WTC11 (cell line): ENCODE measurements at regions not wholly inside any gene's neighbourhood (a gene's known extent, or its start where the extent isn't known, plus 50 kb on each side); places are given as distances from the start of the nearest gene placed in this dataset.

Experiments
- ATAC-seq: fragments of 200-7000 bp; cut with Tn5 transposase; 2 replicates; pipeline ENCODE4 v1.10.0; 2021; ENCODE audit warnings: mild to moderate bottlenecking, moderate library complexity
- CTCF ChIA-PET: fragments of 300-600 bp; sonication (Branson Sonifier 250); formaldehyde crosslinking; loops from one replicate; lab custom pipeline; 2021; ENCODE audit warnings: antibody characterized with exemption; lab: Charles Lee
- POLR2A ChIA-PET: fragments of 350-600 bp; sonication (Branson Sonifier 250); formaldehyde crosslinking; loops from one replicate; lab custom pipeline; 2021; ENCODE audit warnings: antibody characterized with exemption; lab: Charles Lee
- DNase-seq: peaks from one replicate; pipeline ENCODE4 v3.0.0; 2021; ENCODE audit warnings: low spot score
- H3K27ac Mint-ChIP-seq: 2 replicates; pipeline ENCODE4 v1.8.0; 2021; ENCODE audit warnings: mixed read lengths
- H3K27me3 Mint-ChIP-seq: 2 replicates; pipeline ENCODE4 v1.8.0; 2021; ENCODE audit warnings: low read depth, mild to moderate bottlenecking, moderate library complexity, mixed read lengths
- H3K36me3 Mint-ChIP-seq: 2 replicates; pipeline ENCODE4 v1.8.0; 2021; ENCODE audit warnings: mixed read lengths
- H3K4me1 Mint-ChIP-seq: 2 replicates; pipeline ENCODE4 v1.8.0; 2022; ENCODE audit warnings: mixed read lengths
- H3K4me3 Mint-ChIP-seq: 2 replicates; pipeline ENCODE4 v1.8.0; 2021; ENCODE audit warnings: mild to moderate bottlenecking, moderate library complexity, mixed read lengths
- H3K9me3 Mint-ChIP-seq: 2 replicates; pipeline ENCODE4 v1.8.0; 2021; ENCODE audit warnings: mixed read lengths
- ATF6 ChIP-seq: sonication (generic); formaldehyde crosslinking; IDR thresholded peaks from 2 replicates; pipeline ENCODE4 v1.8.1; 2023; ENCODE audit warnings: mild to moderate bottlenecking, missing genetic modification reagents
- CBFB ChIP-seq: sonication (generic); formaldehyde crosslinking; IDR thresholded peaks from 2 replicates; pipeline ENCODE4 v1.8.1; 2022; ENCODE audit warnings: mild to moderate bottlenecking, low read depth, missing genetic modification reagents
- CDX4 ChIP-seq: fragments of 250-450 bp; sonication (Bioruptor Pico); IDR thresholded peaks from 2 replicates; pipeline ENCODE4 v1.9.0; 2021; ENCODE audit warnings: moderate library complexity, mild to moderate bottlenecking, inconsistent platforms, borderline replicate concordance
- CREB1 ChIP-seq: sonication (generic); formaldehyde crosslinking; IDR thresholded peaks from 2 replicates; pipeline ENCODE4 v1.8.0; 2023; ENCODE audit warnings: mild to moderate bottlenecking, missing genetic modification reagents
- CREM ChIP-seq: sonication (generic); formaldehyde crosslinking; IDR thresholded peaks from 2 replicates; pipeline ENCODE4 v1.8.1; 2022; ENCODE audit warnings: mild to moderate bottlenecking, missing genetic modification reagents, moderate library complexity
- FOXP1 ChIP-seq: sonication (generic); formaldehyde crosslinking; IDR thresholded peaks from 2 replicates; pipeline ENCODE4 v1.8.0; 2022; ENCODE audit warnings: missing genetic modification reagents, mild to moderate bottlenecking, moderate library complexity, borderline replicate concordance
- KAT7 ChIP-seq: sonication (generic); formaldehyde crosslinking; IDR thresholded peaks from 2 replicates; pipeline ENCODE4 v1.8.1; 2023; ENCODE audit warnings: missing genetic modification reagents, mild to moderate bottlenecking, borderline replicate concordance
- MYBL2 ChIP-seq: sonication (generic); formaldehyde crosslinking; IDR thresholded peaks from 2 replicates; pipeline ENCODE4 v1.8.1; 2023; ENCODE audit warnings: mild to moderate bottlenecking, moderate library complexity, missing genetic modification reagents
- NFE2L1 ChIP-seq: sonication (generic); formaldehyde crosslinking; IDR thresholded peaks from 2 replicates; pipeline ENCODE4 v1.8.1; 2023; ENCODE audit warnings: missing genetic modification reagents
- NFYB ChIP-seq: sonication (generic); formaldehyde crosslinking; conservative IDR thresholded peaks from 2 replicates; pipeline ENCODE4 v1.8.0; 2022; ENCODE audit warnings: low read depth, missing genetic modification reagents
- NR1H2 ChIP-seq: sonication (generic); formaldehyde crosslinking; IDR thresholded peaks from 2 replicates; pipeline ENCODE4 v1.9.0; 2021; ENCODE audit warnings: mild to moderate bottlenecking, moderate library complexity, missing genetic modification reagents
- RORB ChIP-seq: fragments of 250-450 bp; sonication (Bioruptor Pico); IDR thresholded peaks from 2 replicates; pipeline ENCODE4 v1.9.0; 2021; ENCODE audit warnings: mild to moderate bottlenecking
- SMAD4 ChIP-seq: sonication (generic); formaldehyde crosslinking; IDR thresholded peaks from 2 replicates; pipeline ENCODE4 v1.8.0; 2022; ENCODE audit warnings: mild to moderate bottlenecking, missing genetic modification reagents
- TEAD1 ChIP-seq: sonication (generic); formaldehyde crosslinking; IDR thresholded peaks from 2 replicates; pipeline ENCODE4 v1.8.0; 2022; ENCODE audit warnings: mild to moderate bottlenecking, missing genetic modification reagents
- ZNF219 ChIP-seq: sonication (generic); formaldehyde crosslinking; IDR thresholded peaks from 2 replicates; pipeline ENCODE4 v1.8.0; 2023; ENCODE audit warnings: missing genetic modification reagents, mild to moderate bottlenecking, borderline replicate concordance
- ZSCAN18 ChIP-seq: fragments of 250-450 bp; sonication (Bioruptor Pico); IDR thresholded peaks from 2 replicates; pipeline ENCODE4 v2.1.2; 2022; ENCODE audit warnings: mild to moderate bottlenecking, moderate library complexity
- TF ChIP-seq, protein P1 (sequence below): sonication (generic); formaldehyde crosslinking; IDR thresholded peaks from 2 replicates; pipeline ENCODE4 v1.8.1; 2022; ENCODE audit warnings: low read depth, mild to moderate bottlenecking, moderate library complexity, missing genetic modification reagents, borderline replicate concordance
- TF ChIP-seq, protein P2 (sequence below): sonication (generic); formaldehyde crosslinking; IDR thresholded peaks from 2 replicates; pipeline ENCODE4 v1.8.1; 2023; ENCODE audit warnings: mild to moderate bottlenecking, moderate library complexity, missing genetic modification reagents
- TF ChIP-seq, protein P3 (sequence below): sonication (generic); formaldehyde crosslinking; IDR thresholded peaks from 2 replicates; pipeline ENCODE4 v1.8.1; 2023; ENCODE audit warnings: mild to moderate bottlenecking, missing genetic modification reagents
- TF ChIP-seq, protein P4 (sequence below): sonication (generic); formaldehyde crosslinking; IDR thresholded peaks from 2 replicates; pipeline ENCODE4 v1.8.1; 2023; ENCODE audit warnings: mild to moderate bottlenecking, missing genetic modification reagents, moderate library complexity

GRCh38 chr4:89539374-89539773 lies 231.8 kb upstream of the GPRIN3 start:
- Mint-ChIP-seq H3K9me3 (no peaks in the 10 kb centered on the region), H3K4me1 (peaks cover 9% of the 10 kb centered on the region), H3K4me3 (no peak overlapping the region), H3K27me3 (no peaks in the 10 kb centered on the region), H3K36me3 (no peaks in the 10 kb centered on the region), H3K27ac (no peak overlapping the region)
- TF ChIP-seq, protein P1, sequence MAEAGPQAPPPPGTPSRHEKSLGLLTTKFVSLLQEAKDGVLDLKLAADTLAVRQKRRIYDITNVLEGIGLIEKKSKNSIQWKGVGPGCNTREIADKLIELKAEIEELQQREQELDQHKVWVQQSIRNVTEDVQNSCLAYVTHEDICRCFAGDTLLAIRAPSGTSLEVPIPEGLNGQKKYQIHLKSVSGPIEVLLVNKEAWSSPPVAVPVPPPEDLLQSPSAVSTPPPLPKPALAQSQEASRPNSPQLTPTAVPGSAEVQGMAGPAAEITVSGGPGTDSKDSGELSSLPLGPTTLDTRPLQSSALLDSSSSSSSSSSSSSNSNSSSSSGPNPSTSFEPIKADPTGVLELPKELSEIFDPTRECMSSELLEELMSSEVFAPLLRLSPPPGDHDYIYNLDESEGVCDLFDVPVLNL (CRISPR knock-in tag), result no peak
- TF ChIP-seq NR1H2 (CRISPR knock-in tag), result no peak
- TF ChIP-seq ZSCAN18 (CRISPR knock-in tag), result no peak
- no peak for TF ChIP-seq SMAD4
- no peak for TF ChIP-seq KAT7 (CRISPR knock-in tag)
- TF ChIP-seq NFE2L1 (CRISPR knock-in tag), result no peak
- no peak for TF ChIP-seq ZNF219 (CRISPR knock-in tag)
- TF ChIP-seq CDX4, result no peak
- TF ChIP-seq CREM, result no peak
- TF ChIP-seq ATF6 (CRISPR knock-in tag), result no peak
- TF ChIP-seq FOXP1 (CRISPR knock-in tag), result no peak
- TF ChIP-seq, protein P2, sequence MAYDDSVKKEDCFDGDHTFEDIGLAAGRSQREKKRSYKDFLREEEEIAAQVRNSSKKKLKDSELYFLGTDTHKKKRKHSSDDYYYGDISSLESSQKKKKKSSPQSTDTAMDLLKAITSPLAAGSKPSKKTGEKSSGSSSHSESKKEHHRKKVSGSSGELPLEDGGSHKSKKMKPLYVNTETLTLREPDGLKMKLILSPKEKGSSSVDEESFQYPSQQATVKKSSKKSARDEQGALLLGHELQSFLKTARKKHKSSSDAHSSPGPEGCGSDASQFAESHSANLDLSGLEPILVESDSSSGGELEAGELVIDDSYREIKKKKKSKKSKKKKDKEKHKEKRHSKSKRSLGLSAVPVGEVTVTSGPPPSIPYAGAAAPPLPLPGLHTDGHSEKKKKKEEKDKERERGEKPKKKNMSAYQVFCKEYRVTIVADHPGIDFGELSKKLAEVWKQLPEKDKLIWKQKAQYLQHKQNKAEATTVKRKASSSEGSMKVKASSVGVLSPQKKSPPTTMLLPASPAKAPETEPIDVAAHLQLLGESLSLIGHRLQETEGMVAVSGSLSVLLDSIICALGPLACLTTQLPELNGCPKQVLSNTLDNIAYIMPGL (CRISPR knock-in tag), result no peak
- TF ChIP-seq RORB (CRISPR knock-in tag), result no peak
- no peak for TF ChIP-seq CREB1
- no peak for TF ChIP-seq TEAD1 (CRISPR knock-in tag)
- TF ChIP-seq CBFB, result no peak
- TF ChIP-seq, protein P3, sequence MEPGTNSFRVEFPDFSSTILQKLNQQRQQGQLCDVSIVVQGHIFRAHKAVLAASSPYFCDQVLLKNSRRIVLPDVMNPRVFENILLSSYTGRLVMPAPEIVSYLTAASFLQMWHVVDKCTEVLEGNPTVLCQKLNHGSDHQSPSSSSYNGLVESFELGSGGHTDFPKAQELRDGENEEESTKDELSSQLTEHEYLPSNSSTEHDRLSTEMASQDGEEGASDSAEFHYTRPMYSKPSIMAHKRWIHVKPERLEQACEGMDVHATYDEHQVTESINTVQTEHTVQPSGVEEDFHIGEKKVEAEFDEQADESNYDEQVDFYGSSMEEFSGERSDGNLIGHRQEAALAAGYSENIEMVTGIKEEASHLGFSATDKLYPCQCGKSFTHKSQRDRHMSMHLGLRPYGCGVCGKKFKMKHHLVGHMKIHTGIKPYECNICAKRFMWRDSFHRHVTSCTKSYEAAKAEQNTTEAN (CRISPR knock-in tag), result no peak
- no peak for TF ChIP-seq NFYB (CRISPR knock-in tag)
- TF ChIP-seq MYBL2 (CRISPR knock-in tag), result no peak
- TF ChIP-seq, protein P4, sequence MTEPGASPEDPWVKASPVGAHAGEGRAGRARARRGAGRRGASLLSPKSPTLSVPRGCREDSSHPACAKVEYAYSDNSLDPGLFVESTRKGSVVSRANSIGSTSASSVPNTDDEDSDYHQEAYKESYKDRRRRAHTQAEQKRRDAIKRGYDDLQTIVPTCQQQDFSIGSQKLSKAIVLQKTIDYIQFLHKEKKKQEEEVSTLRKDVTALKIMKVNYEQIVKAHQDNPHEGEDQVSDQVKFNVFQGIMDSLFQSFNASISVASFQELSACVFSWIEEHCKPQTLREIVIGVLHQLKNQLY (CRISPR knock-in tag), result no peak
- no peak for ATAC-seq
- DNase-seq, result no peak
- CTCF ChIA-PET, result no interaction called here
- POLR2A ChIA-PET, result interaction anchor here (0.6 kb wide), 1 partner anchor 313 kb away, joined by 3 read pairs; no protein-coding TSS in a partner anchor
